GM10266 (cell line): ENCODE measurements at regions not wholly inside any gene's neighbourhood (a gene's known extent, or its start where the extent isn't known, plus 50 kb on each side); places are given as distances from the start of the nearest gene placed in this dataset.

Experiments
- DNase-seq: peaks from one replicate; pipeline ENCODE4 v3.0.0; 2012; ENCODE audit errors: extremely low spot score
- CTCF ChIP-seq: IDR thresholded peaks from 2 replicates; pipeline ENCODE4 v1.5.1; 2012; ENCODE audit warnings: mild to moderate bottlenecking, low read depth; ENCODE audit not compliant: control insufficient read depth, insufficient read depth; ENCODE audit errors: missing control alignments

DNA sequence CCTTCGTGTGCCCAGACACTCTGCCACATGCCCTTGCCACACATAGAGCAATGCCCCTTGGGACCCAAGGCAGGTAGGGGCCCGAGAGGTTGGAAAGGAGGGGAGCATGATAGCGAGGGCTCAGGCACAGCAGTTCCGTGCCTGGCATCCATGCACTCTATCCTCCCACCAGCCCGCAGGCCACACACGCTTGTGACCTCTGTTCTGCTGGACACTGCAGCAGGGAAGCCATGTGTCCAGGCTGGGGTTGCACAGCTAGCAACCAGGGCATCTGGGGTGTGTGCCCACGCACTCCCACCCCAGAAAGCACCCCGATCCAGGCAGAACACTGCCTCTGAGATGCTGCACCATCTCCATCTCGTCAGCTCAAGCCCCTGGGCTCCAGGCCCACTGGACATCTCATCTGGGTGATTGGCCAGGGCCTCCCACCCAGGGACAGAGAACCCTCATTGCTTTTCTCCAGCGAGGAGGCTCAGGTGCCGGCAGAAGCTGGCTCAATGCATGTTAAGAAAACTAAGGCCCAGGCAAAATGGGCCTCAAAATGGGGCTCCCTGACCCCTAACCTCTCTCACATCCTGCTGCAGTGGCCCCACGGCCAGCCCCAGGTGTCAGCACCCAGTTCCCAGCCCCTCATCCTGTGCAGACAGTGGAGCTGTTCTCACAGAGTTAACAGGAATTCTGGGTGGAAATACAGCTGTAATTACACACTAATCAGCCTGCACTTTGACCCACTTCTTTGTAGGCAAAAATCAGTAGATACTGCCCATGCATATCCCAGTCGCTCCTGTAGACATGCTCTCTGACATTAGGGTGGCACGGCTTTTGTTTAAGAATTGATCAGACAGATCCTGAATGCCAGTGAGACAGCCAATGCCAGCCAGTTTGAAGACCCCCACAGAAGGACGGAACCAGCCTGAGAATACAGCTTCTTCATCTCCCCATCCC, 173.9 kb upstream of the B3GAT1 start:
- no peak for TF ChIP-seq CTCF
- DNase-seq = no peak

DNA sequence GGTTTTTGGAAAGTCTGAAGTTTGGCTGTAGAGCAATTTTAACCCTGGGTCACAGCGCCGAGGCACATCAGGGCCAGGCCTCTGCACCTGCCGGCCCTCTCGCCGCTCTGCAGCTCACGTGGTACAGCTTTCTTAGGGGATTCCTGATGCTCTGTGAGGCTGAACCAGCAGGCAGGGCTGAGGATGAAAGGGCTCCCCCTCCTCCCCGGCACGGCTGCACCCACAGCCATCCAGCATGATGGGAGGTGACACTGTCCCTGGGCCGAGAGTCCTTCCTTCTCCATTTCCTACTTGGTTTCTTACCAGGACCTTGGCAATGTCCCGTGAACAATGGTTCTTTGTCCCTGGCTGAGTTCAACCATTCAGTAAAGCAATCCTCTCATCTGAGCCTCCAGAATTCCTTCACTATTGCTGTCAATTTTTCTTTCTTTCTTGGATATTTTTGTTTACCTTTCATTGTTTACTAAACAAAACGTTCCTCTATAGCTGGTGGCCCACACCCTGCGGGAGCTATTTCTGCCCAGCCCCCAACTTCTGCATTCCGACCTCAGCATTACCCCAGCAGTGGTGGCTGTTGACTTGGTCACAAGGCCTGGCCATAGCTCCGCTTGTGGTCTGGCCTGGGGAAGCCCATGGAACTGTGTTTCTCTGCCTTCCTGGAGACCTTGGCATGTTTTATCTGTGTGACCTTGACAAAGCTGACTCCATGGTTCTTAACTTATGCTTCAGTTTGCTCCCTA, 172.8 kb upstream of the B3GAT1 start:
- TF ChIP-seq CTCF = no peak

DNA sequence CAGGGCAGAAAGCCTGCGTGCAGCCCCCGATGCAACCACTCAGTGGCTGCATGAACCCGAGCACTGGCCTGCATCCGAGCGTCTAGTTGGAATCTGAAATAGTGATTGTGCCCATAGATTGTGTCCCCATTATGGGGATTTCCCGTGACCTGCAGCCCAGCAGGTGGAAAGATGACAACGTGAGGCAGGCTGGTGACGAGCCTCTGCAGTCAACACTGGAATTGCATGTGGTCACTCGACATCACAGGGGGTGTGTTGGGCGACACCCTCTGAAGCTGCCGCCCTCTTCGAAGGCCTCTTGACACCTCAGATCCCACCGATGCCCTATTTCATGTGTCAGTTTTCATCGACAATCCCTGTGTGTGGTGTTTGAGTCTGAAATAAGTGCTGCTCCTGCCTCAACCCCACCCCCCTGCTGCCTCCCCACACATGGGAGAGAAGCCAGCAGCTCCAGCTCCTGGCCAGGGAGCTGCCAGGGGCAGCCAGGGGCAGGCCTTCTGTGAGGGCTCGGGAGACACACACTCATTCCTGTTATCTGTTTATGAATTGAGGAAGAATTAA, 172.0 kb upstream of the B3GAT1 start:
- TF ChIP-seq CTCF = no peak
- no peak for DNase-seq

More for the DNA sequence above, 172.8 kb upstream of the B3GAT1 start:
- no peak for DNase-seq

DNA sequence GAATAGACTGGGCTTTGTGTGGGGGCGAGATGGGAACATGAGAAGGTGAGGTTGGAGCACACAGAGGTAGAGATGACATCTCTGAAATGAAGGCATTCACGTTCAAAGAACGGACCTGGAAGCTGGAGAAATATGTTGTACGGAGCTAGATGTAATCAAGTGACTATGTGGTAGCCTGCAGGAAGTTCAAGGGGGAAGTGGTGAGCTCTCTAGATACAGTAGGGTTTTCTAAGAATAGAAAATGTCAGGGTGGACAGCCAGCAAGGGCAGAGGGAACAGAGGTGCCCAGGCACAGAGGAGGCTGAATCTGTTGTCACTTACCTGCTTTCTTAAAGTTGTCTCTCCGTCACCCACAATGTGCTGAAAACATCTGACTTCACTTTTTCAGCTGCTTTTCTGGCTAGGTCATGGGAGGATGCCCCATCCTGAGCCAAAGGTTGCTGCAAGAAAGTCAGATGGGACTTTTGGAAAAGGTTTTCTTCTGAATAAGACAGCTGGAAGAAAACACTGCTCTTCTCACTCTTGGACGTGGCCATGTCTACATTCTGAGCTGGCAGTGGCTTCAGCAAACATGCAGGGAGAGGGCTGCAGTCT, 171.5 kb upstream of the B3GAT1 start:
- no peak for DNase-seq
- TF ChIP-seq CTCF = no peak

GRCh38 chr11:134582770-134583095, 170.7 kb upstream of the B3GAT1 start:
- no peak for TF ChIP-seq CTCF
- no peak for DNase-seq

- TF ChIP-seq CTCF = no peak
- no peak for DNase-seq
Measured at GRCh38 chr11:134581966-134582769, 170.1 kb upstream of the B3GAT1 start.
